ENCODE measurements at regions not wholly inside any gene's neighbourhood (a gene's known extent, or its start where the extent isn't known, plus 50 kb on each side); places are given as distances from the start of the nearest gene placed in this dataset.

GRCh38 chr12:67911275-67911600 is 78.0 kb upstream of the IFNG-AS1 start:
- no peak for FAIRE-seq

DNA sequence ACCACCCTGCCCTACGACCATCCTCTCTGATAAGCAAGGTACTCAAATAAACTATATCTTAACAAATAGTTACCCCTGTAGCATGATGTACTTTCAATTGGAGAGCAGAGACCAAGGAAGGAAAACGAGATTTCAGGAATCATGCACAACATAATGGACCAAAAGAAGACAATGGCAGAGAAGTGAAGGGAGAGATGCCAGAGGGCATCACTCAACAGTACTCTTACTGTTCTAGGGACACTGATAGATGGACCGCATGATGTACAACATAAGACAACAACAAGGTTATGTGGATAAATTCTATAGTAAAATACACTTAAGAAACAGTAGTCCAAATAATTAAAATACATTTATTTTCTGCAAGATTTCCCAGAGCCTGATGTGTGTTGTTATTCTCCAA is 77.5 kb upstream of the IFNG-AS1 start:
- FAIRE-seq = no peak

- FAIRE-seq = no peak
These were observed 73.9 kb upstream of the IFNG-AS1 start for GRCh38 chr12:67915335-67915851.

GRCh38 chr12:67916266-67916970 is 72.8 kb upstream of the IFNG-AS1 start:
- FAIRE-seq = no peak

DNA sequence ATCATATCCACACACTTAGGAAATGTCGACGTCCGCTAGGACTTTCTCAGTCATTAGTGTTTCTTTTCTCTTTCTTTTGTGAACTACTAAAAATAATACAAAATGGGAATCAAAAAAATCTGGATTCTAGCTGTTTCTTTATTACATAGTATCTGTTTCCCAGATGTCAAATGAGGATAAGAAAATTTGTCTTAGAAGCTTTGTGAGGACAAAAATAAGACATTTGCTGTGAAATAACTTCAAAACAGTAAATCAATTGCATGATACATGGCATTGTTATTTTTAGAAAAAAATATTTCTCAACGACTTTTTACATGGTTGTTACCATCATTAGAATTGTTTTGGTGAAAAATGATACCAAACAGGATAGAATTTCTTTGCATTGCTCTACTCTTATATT is 71.4 kb upstream of the IFNG-AS1 start:
- no peak for FAIRE-seq

GRCh38 chr12:67918441-67918840 is 70.8 kb upstream of the IFNG-AS1 start:
- FAIRE-seq = no peak

- FAIRE-seq = no peak
These were observed 69.8 kb upstream of the IFNG-AS1 start for GRCh38 chr12:67919406-67919805.

GRCh38 chr12:67920413-67920812 is 68.8 kb upstream of the IFNG-AS1 start:
- FAIRE-seq = no peak

GRCh38 chr12:67921286-67921685 is 68.0 kb upstream of the IFNG-AS1 start:
- no peak for FAIRE-seq

DNA sequence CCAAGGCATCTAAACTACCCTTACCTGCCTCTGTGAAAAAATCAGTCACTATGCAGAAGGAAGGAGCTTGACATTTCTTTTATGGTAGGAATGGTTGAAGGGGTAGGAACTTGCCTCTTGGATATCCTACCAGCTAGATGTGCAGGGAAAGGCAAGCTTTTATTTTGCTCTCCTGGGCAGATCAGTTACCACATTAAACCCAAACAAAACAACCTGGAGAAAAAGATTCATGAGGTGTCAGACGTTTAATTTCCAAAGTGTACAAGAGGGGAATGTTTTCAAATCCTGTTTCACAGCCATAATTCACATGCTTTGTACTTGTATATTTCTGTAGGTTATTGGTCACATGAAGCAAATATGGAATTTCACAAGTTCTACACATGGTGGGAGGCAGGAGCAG is 67.0 kb upstream of the IFNG-AS1 start:
- FAIRE-seq = no peak

- FAIRE-seq = no peak
These were observed 64.2 kb upstream of the IFNG-AS1 start for GRCh38 chr12:67925077-67925476.

GRCh38 chr12:67925552-67925951 is 63.7 kb upstream of the IFNG-AS1 start:
- FAIRE-seq = no peak

GRCh38 chr12:67926063-67926462 is 63.2 kb upstream of the IFNG-AS1 start:
- no peak for FAIRE-seq

- FAIRE-seq = no peak
These were observed 61.9 kb upstream of the IFNG-AS1 start for GRCh38 chr12:67927324-67927723.

DNA sequence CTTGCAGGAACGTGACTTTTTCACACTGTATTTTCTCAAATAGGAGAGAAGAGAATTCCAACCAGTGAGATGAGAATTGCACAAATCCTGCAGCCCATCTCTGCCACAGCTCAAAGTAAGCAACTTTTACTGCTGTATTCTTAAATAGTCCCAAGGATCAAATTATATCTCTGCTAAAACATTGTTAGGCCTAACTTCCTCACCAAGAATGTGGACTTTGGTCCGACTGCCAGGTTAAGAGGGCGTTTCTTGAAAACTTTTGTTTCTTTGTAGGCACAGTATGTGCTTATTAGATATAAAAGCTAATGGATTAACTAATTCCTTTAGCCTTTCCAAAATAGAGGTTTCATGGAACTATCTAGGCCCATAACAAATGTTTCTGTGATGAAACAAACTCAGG is 61.4 kb upstream of the IFNG-AS1 start:
- FAIRE-seq = no peak

DNA sequence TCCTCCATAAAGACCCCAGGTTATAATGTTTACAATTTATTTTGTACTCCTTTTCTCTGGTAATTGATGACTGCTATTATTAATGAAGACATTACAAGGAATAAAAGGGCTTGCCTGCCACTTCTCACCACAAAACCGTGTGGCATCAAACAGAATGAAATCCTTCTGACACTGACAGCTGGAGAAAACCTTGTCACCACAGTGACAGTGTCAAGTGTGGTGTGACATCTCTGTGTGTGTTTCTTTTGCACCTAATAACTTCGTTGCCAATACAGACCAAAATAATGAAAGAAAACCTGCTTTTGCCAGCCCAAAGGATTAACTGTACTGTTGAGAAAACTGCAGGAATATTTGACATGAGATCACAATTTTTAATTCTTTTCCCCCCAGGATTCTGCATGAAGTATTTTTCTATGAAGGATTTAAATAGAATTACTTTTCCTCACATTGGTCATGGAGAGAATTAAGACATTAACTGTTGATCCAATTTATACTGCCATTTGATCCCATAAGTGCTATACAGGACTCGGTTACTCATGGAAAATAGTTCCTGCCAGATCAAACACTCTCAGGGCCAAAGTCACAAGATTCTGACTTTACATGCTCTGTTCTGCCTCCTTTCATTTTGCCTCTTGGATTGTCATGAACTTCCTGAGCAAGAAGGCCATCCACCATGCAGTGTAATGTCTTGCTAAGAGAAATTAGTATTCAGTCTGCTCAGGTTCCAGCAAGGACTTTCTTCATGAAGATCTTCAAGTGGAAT is 60.4 kb upstream of the IFNG-AS1 start:
- FAIRE-seq = no peak

GRCh38 chr12:67929384-67929772 is 59.9 kb upstream of the IFNG-AS1 start:
- no peak for FAIRE-seq

GRCh38 chr12:67937822-67938221 is 51.4 kb upstream of the IFNG-AS1 start:
- FAIRE-seq = no peak
